22Rv1 (cell line): ENCODE measurements at regions not wholly inside any gene's neighbourhood (a gene's known extent, or its start where the extent isn't known, plus 50 kb on each side); places are given as distances from the start of the nearest gene placed in this dataset.

ENCODE experiments used
- ZFX ChIP-seq: fragments of 450-650 bp; IDR thresholded peaks from 2 replicates; pipeline ENCODE4 v1.6.1; 2017; ENCODE audit warnings: antibody characterized with exemption, borderline replicate concordance
- TF ChIP-seq, protein P1 (sequence below): fragments of 450-650 bp; IDR thresholded peaks from 2 replicates; pipeline ENCODE4 v1.5.1; 2017; ENCODE audit warnings: mild to moderate bottlenecking

DNA sequence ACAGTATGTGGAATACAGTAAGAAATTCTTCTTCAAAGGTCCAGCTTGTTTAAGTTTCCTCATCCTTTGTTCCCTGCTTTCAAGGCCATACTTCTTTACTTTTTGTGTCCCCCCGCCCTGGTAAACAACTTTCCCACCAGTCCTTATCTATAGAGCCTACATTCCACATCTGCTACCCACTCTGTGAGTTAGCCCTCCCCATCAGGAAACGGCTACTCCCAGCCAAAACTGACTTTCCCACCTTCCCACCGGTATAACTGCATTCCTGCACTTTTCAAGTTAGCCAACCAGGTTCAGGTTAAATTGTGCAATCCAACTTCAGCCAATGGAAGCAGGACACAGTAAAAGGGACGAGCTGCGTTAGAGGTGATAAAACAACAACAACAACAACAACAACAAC, 186.9 kb downstream of the DDX3Y start:
- TF ChIP-seq, protein P1, sequence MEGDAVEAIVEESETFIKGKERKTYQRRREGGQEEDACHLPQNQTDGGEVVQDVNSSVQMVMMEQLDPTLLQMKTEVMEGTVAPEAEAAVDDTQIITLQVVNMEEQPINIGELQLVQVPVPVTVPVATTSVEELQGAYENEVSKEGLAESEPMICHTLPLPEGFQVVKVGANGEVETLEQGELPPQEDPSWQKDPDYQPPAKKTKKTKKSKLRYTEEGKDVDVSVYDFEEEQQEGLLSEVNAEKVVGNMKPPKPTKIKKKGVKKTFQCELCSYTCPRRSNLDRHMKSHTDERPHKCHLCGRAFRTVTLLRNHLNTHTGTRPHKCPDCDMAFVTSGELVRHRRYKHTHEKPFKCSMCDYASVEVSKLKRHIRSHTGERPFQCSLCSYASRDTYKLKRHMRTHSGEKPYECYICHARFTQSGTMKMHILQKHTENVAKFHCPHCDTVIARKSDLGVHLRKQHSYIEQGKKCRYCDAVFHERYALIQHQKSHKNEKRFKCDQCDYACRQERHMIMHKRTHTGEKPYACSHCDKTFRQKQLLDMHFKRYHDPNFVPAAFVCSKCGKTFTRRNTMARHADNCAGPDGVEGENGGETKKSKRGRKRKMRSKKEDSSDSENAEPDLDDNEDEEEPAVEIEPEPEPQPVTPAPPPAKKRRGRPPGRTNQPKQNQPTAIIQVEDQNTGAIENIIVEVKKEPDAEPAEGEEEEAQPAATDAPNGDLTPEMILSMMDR: no peak
- TF ChIP-seq ZFX: no peak
